HG02678 (cell line): ENCODE measurements at regions not wholly inside any gene's neighbourhood (a gene's known extent, or its start where the extent isn't known, plus 50 kb on each side); places are given as distances from the start of the nearest gene placed in this dataset.

Experiments used
- ATAC-seq: cut with Tn5 transposase; IDR thresholded peaks from one replicate; pipeline ENCODE4 v1.9.1; 2021; ENCODE audit warnings: mild to moderate bottlenecking, moderate library complexity; ENCODE audit not compliant: unreplicated experiment

DNA sequence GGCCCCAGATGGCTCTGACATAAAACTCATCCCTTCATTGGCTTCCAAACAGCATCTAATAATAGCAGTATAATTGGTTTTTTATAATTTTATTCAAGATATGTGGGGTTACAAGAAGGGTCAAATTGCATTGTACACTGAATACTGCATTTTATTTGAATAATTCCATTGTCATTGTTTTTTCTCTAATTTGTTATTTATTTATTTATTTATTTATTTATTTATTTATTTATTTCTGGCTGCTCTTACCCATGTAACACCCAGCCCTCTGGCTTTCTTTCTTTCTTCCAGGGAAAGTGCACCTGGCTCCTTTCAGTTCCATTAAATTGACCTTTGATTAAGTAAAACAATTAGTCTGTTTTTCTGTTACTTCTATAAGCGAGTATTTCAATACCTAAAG lies 210.1 kb downstream of the CDH9 start:
- ATAC-seq: no peak

DNA sequence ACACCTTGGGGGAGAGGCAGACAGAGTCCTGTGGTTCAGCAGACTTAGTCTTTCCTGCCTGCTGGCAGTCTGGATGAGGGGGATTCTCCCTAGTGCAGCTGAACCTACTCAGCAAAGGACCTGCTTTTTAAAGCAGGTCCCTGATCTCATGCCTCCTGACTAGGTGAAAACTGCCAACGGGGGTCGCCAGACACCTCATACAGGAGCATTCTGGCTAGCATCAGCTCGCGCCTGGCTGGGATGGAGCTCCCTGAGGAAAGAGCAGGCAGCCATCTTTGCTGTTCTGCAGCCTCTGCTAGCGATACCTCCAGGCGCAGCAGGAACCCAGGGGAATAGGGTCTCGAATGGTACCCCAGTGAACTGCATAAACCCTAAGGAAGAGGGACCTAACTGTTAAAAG lies 225.2 kb downstream of the CDH9 start:
- ATAC-seq: no peak

DNA sequence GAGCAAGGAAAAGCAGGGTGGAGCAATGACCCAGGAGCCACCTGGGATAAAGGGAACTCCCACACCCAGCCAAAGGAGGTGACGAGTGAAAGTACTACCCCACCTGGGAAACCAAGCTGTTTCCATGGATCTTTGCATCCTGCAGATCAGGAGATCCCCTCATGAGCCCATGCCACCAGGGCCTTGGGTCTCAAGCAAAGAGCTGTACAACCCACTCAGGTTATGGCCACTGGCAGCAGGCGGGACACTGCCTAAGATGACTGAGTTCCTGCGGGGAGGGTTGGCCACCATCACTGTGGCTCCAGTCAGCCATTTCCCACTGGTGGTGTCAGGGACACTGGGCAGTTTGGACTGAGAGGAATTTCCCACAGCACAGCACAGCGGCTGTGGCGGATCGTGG lies 225.7 kb downstream of the CDH9 start:
- no peak for ATAC-seq

DNA sequence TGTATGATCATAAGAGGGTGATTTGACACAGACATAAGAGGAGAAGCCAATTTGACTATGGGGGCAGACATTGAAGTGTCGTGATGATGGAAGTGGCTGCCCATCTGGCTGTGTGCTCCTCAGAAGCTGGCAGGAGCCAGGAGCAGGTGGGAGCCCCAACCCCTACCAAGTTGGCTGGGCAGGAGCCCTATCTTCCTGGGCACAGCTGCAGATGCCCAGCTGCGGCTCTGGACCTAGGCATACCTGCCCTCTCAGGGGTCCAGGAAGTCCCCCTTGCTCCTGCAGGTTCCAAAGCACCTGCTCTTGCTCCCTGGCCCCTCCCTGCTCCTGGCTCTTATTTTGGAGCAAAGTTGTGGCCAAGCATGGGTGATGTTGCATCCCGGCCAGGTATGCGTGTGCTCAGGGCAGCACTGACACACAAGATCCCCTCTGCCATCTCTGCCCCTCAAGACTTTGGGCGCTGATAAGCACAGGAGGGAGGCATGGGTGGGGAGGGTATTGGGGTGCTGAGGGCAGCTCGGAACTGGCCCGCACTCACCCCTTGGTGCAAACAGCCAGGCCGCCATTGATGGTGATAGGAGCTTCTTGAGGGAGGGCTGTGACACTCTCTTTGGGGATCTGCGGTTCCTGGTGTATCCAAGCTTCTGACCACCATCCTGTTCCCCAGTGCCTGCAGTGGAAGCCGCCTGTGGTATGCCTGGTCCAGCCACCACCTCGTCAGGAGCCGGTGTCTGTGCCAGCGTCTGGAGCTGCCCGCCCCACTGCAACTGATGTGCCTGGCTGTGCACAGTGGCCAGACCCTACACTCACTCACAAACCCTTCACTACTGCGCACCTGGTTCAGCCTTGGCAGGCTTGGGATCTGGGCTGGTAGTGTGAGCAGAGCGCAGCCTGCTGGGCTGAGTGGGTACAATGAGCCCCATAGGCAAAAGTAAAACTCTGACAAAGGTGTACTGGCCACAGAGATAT lies 230.9 kb downstream of the CDH9 start:
- ATAC-seq: no peak

- ATAC-seq: no peak
Observed at GRCh38 chr5:26805076-26805475, 233.3 kb downstream of the CDH9 start.

DNA sequence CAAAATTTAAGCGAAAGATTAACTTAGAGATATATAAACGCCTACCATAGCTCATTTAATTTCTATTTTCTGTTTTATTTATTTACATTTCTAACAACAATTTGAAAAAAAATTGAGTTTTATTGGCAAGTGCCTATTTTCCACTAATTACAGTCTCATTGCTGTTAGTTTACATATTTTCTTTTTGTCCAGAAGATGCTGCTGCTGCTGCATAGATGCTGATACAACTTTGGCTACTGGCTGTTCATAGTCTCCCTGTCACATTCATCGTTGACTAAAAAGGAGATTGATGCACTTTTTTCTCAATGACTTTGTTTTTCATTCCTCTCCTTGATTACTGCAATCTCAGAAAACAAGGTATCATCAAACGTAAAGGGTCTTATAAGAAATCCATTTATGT lies 235.4 kb downstream of the CDH9 start:
- no peak for ATAC-seq

GRCh38 chr5:26791433-26791832 lies 247.0 kb downstream of the CDH9 start:
- no peak for ATAC-seq

GRCh38 chr5:26791021-26791420 lies 247.4 kb downstream of the CDH9 start:
- no peak for ATAC-seq

GRCh38 chr5:26763215-26763614 lies 275.2 kb downstream of the CDH9 start:
- ATAC-seq: no peak

DNA sequence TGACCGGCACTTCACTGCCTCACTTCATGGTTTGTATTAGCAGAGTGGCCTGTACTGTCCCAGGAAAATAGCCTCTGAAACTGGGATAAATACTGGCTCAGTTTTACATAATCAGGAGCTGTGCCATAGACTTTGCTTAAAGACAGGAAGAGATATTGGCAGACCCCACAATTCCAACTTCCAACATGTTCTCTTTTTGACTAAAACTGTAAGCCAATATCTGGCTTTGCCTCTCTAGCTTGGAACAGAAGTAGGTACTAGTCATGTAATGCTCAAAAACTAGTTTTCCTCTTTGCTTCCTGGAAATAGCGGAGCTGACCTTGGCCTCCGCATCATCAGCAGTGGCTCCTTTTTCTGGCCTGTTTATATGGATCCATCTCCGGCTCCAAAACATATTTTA lies 276.9 kb downstream of the CDH9 start:
- ATAC-seq: no peak

- ATAC-seq: no peak
Observed at GRCh38 chr5:26761045-26761444, 277.3 kb downstream of the CDH9 start.

DNA sequence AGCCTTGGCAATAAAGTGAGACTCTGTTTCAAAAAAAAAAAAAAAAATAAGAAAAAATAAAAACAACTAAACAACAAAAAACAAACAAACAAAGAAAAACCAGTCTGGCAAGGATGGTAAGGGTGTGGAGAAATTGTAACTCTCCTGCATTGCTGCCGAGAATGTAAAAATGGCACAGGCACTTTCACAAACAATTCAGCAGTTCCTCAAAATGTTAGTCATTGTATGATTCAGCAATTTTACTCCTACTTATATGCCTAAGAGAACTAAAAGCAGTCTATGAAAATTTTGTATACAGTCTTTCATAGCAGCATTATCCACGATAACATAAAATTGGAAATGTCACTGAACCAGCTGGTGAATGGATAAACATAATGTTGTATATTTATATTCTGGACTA lies 280.4 kb downstream of the CDH9 start:
- no peak for ATAC-seq

- no peak for ATAC-seq
Observed at GRCh38 chr5:26749829-26750228, 288.6 kb downstream of the CDH9 start.

DNA sequence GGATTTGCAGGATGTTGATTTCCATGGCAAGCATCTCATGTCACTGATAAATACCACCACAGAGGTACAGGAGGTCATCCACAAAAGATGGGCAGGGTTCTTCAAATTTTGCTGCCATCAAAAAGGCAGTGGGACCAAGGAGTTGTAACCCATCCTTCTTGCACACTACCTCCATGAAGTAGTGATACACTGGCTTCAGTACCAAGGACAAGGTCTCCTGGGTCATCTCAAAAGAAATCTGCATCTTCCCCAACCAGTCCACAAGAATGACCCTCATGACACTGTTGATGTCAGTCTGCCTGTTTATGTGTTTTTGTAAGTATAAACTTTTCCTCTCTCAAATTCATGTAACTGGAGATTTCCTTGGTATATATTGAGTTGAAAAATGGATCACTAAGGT lies 298.2 kb downstream of the CDH9 start:
- ATAC-seq: no peak

- ATAC-seq: no peak
Observed at GRCh38 chr5:26737348-26738265, 300.8 kb downstream of the CDH9 start.

DNA sequence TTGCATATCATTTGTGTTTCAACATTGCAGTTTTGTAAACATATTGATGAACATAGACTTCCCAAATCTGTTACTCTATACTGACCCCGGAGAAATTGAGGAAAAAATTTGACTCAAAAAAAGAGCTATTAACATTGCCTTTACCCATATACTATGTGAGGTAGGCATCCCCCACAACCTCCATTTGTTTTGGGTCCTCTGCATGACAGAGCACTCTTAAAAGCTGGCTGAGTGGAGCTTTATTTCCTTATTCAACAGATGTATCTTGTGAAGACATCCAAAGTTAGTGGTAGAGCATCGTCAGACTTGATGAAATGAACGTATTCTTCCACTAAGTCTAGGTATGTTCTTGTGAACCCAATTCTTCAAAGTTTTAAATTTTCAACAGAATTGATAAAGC lies 310.5 kb downstream of the CDH9 start:
- ATAC-seq: no peak

DNA sequence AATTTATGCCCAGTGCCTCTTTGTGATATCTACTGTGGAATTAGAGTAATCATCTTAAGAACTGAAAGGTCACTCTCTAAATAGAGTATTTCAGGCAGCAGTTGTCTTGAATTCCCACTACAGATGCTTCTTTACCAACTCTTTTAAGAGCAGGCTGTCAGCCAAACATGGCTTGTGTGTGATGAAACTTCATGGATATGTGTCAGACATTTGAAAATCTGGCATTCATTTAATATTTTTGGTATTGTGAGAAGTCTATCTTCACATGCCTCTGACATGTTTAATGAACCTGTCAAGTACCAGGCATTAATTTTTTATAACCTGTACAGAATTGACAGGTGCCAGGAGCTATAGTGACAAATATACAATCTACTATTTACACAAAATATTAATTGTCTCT lies 318.6 kb downstream of the CDH9 start:
- no peak for ATAC-seq

DNA sequence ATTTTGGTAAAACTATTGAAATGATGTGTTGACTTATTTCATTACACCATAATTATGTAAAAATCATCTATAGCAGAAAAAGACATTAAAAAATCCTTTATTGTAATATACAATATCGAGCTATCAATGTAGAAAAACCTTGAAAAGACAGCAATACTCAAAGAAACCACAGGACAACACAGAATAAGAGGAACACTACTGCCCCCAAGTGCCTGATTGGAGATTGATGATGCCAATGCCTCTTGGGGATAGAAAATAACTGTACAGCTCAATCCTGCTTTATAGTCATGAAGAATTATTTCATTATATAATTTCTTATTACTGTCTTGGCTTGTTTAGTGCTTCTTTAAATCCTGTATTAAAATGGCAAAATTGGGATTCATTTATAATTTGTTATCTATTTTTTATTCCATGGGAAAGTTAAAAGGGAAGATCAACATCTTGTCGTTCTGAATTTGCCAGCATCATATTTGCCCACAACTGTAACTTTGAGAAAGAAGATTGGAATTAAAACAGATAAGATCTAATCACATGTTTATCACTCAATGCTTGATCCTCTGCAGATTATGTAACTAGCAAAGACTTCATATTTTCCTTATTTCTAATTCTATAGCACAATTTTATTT lies 337.5 kb downstream of the CDH9 start:
- ATAC-seq: no peak

GRCh38 chr5:26692952-26693351 lies 345.4 kb downstream of the CDH9 start:
- ATAC-seq: no peak

DNA sequence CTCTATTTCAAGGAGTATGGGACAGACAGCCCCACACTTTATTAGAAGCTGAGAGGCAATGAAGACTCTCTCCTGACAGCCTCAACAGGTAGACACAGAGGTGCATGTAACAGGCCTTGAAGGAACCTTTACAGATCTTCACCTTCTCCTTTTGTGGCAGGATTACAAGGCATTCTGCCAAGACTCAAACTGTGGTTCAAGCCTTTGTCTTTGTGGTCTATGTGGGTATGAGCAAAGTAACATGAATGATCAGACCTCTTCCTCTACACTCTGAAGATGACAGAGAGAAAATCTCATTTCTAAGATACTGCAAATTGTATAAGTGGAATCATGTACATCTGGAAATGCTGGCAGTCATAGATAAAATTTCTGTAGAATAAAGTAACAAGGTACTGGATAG lies 346.9 kb downstream of the CDH9 start:
- no peak for ATAC-seq

DNA sequence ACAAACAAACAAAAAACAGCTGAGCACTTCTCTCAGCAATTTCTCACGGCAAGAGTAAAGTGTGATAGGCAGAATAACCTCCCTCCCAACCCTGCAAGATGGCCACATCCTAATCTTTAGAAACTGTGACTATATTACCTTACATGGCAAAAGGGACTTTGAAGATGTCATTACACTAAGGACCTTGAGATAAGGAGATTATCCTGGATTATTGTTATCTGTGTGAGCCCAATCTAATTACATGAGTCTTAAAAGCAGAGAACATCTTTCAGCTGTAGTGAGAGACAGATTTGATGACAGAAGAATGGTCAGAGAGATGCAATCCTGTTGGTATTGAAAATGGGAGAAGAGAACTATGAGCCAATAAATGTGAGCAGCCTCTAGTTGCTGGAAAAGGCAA lies 347.9 kb downstream of the CDH9 start:
- ATAC-seq: no peak
